A549 (cell line): ENCODE measurements at regions not wholly inside any gene's neighbourhood (a gene's known extent, or its start where the extent isn't known, plus 50 kb on each side); places are given as distances from the start of the nearest gene placed in this dataset.

ENCODE experiments used
- ATAC-seq, 2 experiments: fragments of 200-7000 bp in 1 of 2; fragments of >200 bp in 1 of 2; cut with Nextera tagmentation in 1 of 2; cut with Tn5 transposase in 1 of 2; 3 replicates each; pipeline versions ENCODE4 v1.8.0 to v1.9.1; 2018 to 2020; ENCODE audit warnings: mild to moderate bottlenecking in 1 of 2, moderate library complexity in 1 of 2
- CTCF ChIA-PET: fragments of 300-600 bp; sonication (Branson Sonifier 250); formaldehyde crosslinking; extraction: SDS; loops from one replicate; lab custom pipeline; 2021; ENCODE audit warnings: antibody characterized with exemption, inconsistent platforms; lab: Yijun Ruan, JAX
- POLR2A ChIA-PET: fragments of 350-600 bp; formaldehyde crosslinking; extraction: SDS; loops from one replicate; lab custom pipeline; 2021; ENCODE audit warnings: antibody characterized with exemption, inconsistent platforms; lab: Yijun Ruan, JAX
- DNase-seq, 2 experiments: peaks; one replicate each; pipeline versions ENCODE4 v3.0.0 to v3.0.0-alpha.2; 2011 to 2016; ENCODE audit warnings: low read depth in 1 of 2, low spot score in 1 of 2
- FAIRE-seq: peaks from 2 replicates; lab custom pipeline; 2011; peaks lifted over from hg19 to GRCh38; lab: Jason Lieb, UNC
- H3K27ac ChIP-seq, 2 experiments: fragments of >200 bp; sonication (Bioruptor Twin); formaldehyde crosslinking; 3 replicates each; pipeline ENCODE4 v1.5.1; 2016 to 2017
- H3K4me1 ChIP-seq: fragments of >200 bp; sonication (Bioruptor Twin); formaldehyde crosslinking; 3 replicates; pipeline ENCODE4 v1.6.1; 2016
- H3K4me2 ChIP-seq: fragments of >200 bp; sonication (Bioruptor Twin); formaldehyde crosslinking; 3 replicates; pipeline ENCODE4 v1.6.1; 2016
- H3K4me3 ChIP-seq: fragments of >200 bp; sonication (Bioruptor Twin); formaldehyde crosslinking; 3 replicates; pipeline ENCODE4 v1.5.1; 2016
- H3K9me3 ChIP-seq: fragments of >200 bp; sonication (Bioruptor Twin); formaldehyde crosslinking; 3 replicates; pipeline ENCODE4 v1.6.1; 2016
- BHLHE40 ChIP-seq: IDR thresholded peaks from 2 replicates; pipeline ENCODE4 v1.6.1; 2012; ENCODE audit warnings: low read depth, low read length, inconsistent platforms
- CHD2 ChIP-seq: fragments of 150-350 bp; IDR thresholded peaks from 2 replicates; pipeline ENCODE4 v1.6.1; 2014; ENCODE audit warnings: low read length; ENCODE audit not compliant: partially characterized antibody
- CTCF ChIP-seq: fragments of >200 bp; sonication (Bioruptor Twin); formaldehyde crosslinking; IDR thresholded peaks from 3 replicates; pipeline ENCODE4 v1.5.1; 2016
- EP300 ChIP-seq, 2 experiments: fragments of >200 bp; sonication (Bioruptor Twin); formaldehyde crosslinking; IDR thresholded peaks; 2 replicates in 1 of 2; 3 replicates in 1 of 2; pipeline ENCODE4 v1.6.1; 2016 to 2017
- ESRRA ChIP-seq: fragments of 150-350 bp; IDR thresholded peaks from 2 replicates; pipeline ENCODE4 v1.6.1; 2014; ENCODE audit warnings: mild to moderate bottlenecking, low read length, borderline replicate concordance
- HES2 ChIP-seq: fragments of >200 bp; sonication (Bioruptor Twin); formaldehyde crosslinking; IDR thresholded peaks from 2 replicates; pipeline ENCODE4 v1.6.1; 2016
- HEYL ChIP-seq: fragments of 250-450 bp; sonication (Bioruptor Pico); IDR thresholded peaks from 2 replicates; pipeline ENCODE4 v1.8.0; 2021; ENCODE audit warnings: mild to moderate bottlenecking, moderate library complexity
- HOXA7 ChIP-seq: fragments of 250-450 bp; sonication (Bioruptor Pico); IDR thresholded peaks from 2 replicates; pipeline ENCODE4 v1.5.0; 2020; ENCODE audit warnings: mild to moderate bottlenecking, moderate library complexity
- HOXB13 ChIP-seq: fragments of 250-450 bp; sonication (Bioruptor Pico); IDR thresholded peaks from 2 replicates; pipeline ENCODE4 v1.5.0; 2020; ENCODE audit warnings: low read depth, mild to moderate bottlenecking, moderate library complexity
- HOXB5 ChIP-seq: fragments of 250-450 bp; sonication (Bioruptor Pico); IDR thresholded peaks from 2 replicates; pipeline ENCODE4 v1.5.0; 2020; ENCODE audit warnings: mild to moderate bottlenecking, moderate library complexity
- JUNB ChIP-seq: fragments of >200 bp; sonication (Bioruptor Twin); formaldehyde crosslinking; IDR thresholded peaks from 2 replicates; pipeline ENCODE4 v1.6.1; 2016
- KDM1A ChIP-seq: fragments of 200-600 bp; sonication (generic); IDR thresholded peaks from 2 replicates; pipeline ENCODE4 v1.6.1; 2016; ENCODE audit warnings: low read depth, mild to moderate bottlenecking
- MAFK ChIP-seq: fragments of 450-650 bp; IDR thresholded peaks from 2 replicates; pipeline ENCODE4 v1.6.1; 2014; ENCODE audit not compliant: partially characterized antibody
- MAX ChIP-seq: IDR thresholded peaks from 2 replicates; pipeline ENCODE4 v1.6.1; 2012
- NPAS2 ChIP-seq: fragments of 250-450 bp; sonication (Bioruptor Pico); IDR thresholded peaks from 2 replicates; pipeline ENCODE4 v1.8.0; 2022; ENCODE audit warnings: mild to moderate bottlenecking, moderate library complexity, borderline replicate concordance
- PBX3 ChIP-seq: IDR thresholded peaks from 2 replicates; pipeline ENCODE4 v1.6.1; 2012
- POLR2AphosphoS2 ChIP-seq: conservative IDR thresholded peaks from 2 replicates; pipeline ENCODE4 v1.6.1; 2012; ENCODE audit warnings: low read length, improper control_type of control experiment, inconsistent platforms
- REST ChIP-seq: fragments of 200-600 bp; sonication (generic); IDR thresholded peaks from 2 replicates; pipeline ENCODE4 v1.6.1; 2016; ENCODE audit warnings: antibody characterized with exemption, mild to moderate bottlenecking, moderate library complexity
- TFCP2L1 ChIP-seq: fragments of 250-450 bp; sonication (Bioruptor Pico); IDR thresholded peaks from 2 replicates; pipeline ENCODE4 v1.5.0; 2021; ENCODE audit warnings: mild to moderate bottlenecking
- ZSCAN20 ChIP-seq: fragments of 250-450 bp; sonication (Bioruptor Pico); IDR thresholded peaks from 2 replicates; pipeline ENCODE4 v1.8.0; 2022; ENCODE audit warnings: mild to moderate bottlenecking, moderate library complexity
- WGBS: methylation state at CpG from one replicate; pipeline ENCODE4 v1.1.6; 2017; ENCODE audit errors: missing lambda C conversion rate; 5-methylcytosine and 5-hydroxymethylcytosine counted together

- H3K27ac ChIP-seq, result no peak overlapping the region
- no peaks in the 10 kb centered on the region for H3K4me1 ChIP-seq
- FAIRE-seq (no peak), ATAC-seq (no peak), DNase-seq (no peak)
- no peak overlapping the region for H3K4me3 ChIP-seq
- 69% methylated on average over 3 of the region's 3 CpGs for WGBS
- no peak overlapping the region for H3K4me2 ChIP-seq
- TF ChIP-seq CTCF (no peak), REST (no peak), HOXA7 (no peak), HOXB5 (CRISPR knock-in tag) (no peak), HEYL (CRISPR knock-in tag) (no peak)
- POLR2A ChIA-PET, result no interaction called here
- CTCF ChIA-PET, result no interaction called here
- H3K9me3 ChIP-seq, result no peaks in the 10 kb centered on the region
Measured at GRCh38 chr13:74006666-74007065, 127.5 kb downstream of the KLF12 start.

GRCh38 chr13:74005320-74006157, 128.7 kb downstream of the KLF12 start:
- no peak for ATAC-seq
- POLR2A ChIA-PET, result no interaction called here

More at GRCh38 chr13:74005320-74006157, 128.7 kb downstream of the KLF12 start:
- H3K9me3 ChIP-seq, result no peaks in the 10 kb centered on the region
- FAIRE-seq (no peak), DNase-seq (no peak)
- no peak for TF ChIP-seq BHLHE40
- no peak for TF ChIP-seq JUNB
- no peak for TF ChIP-seq MAX
- no peak for TF ChIP-seq HOXB13
- no peak for TF ChIP-seq NPAS2
- TF ChIP-seq PBX3, result no peak
- no peak for TF ChIP-seq EP300 (IDR thresholded peaks at IDR 0.05)
- no peak for TF ChIP-seq HES2
- TF ChIP-seq POLR2AphosphoS2, result no peak
- no peak for TF ChIP-seq CTCF
- TF ChIP-seq CHD2, result no peak
- no peak for TF ChIP-seq ESRRA
- TF ChIP-seq MAFK, result no peak
- no peak for TF ChIP-seq TFCP2L1 (CRISPR knock-in tag)
- no peak for TF ChIP-seq KDM1A
- TF ChIP-seq ZSCAN20 (CRISPR knock-in tag), result no peak
- CTCF ChIA-PET, result no interaction called here
- no peak overlapping the region for H3K4me2 ChIP-seq
- no peak overlapping the region for H3K27ac ChIP-seq
- 86% methylated on average over 6 of the region's 6 CpGs for WGBS
- H3K4me1 ChIP-seq, result no peaks in the 10 kb centered on the region
- H3K4me3 ChIP-seq, result no peak overlapping the region
